CD14-positive monocyte (primary cell): ENCODE measurements at regions not wholly inside any gene's neighbourhood (a gene's known extent, or its start where the extent isn't known, plus 50 kb on each side); places are given as distances from the start of the nearest gene placed in this dataset.

Experiments used
- DNase-seq, 3 donors: peaks; one replicate each; pipeline ENCODE4 v3.0.0-alpha.2; 2011 to 2022
- H2AFZ ChIP-seq: 2 replicates; pipeline ENCODE4 v1.6.0; 2012; ENCODE audit warnings: mild to moderate bottlenecking, low read depth, low read length, inconsistent platforms; ENCODE audit not compliant: insufficient read depth, poor library complexity, severe bottlenecking
- H3K27ac ChIP-seq, 2 donors: 1 replicate in 1 of 2; 2 replicates in 1 of 2; pipeline ENCODE4 v1.5.1; 2012 to 2013; ENCODE audit warnings: low read length in 2 of 2, control low read depth in 1 of 2, inconsistent platforms in 1 of 2, low read depth in 1 of 2, mild to moderate bottlenecking in 1 of 2
- H3K27me3 ChIP-seq, 2 donors: one replicate each; pipeline versions ENCODE4 v1.6.0 to v1.6.1; 2011 to 2013; ENCODE audit warnings: low read length in 2 of 2; ENCODE audit not compliant: control insufficient read depth in 2 of 2, insufficient read depth in 2 of 2
- H3K36me3 ChIP-seq, 2 donors: replicated peaks in 1 of 2; 1 replicate in 1 of 2; 2 replicates in 1 of 2; pipeline versions ENCODE4 v1.5.1 to v1.6.1; 2012 to 2013; ENCODE audit warnings: low read length in 2 of 2, control low read depth in 1 of 2, inconsistent platforms in 1 of 2, mild to moderate bottlenecking in 1 of 2; ENCODE audit not compliant: insufficient read depth in 2 of 2, control insufficient read depth in 1 of 2
- H3K4me1 ChIP-seq, 2 donors: 1 replicate in 1 of 2; 2 replicates in 1 of 2; pipeline versions ENCODE4 v1.5.1 to v1.6.1; 2012 to 2013; ENCODE audit warnings: low read length in 2 of 2, control low read depth in 1 of 2, inconsistent platforms in 1 of 2, mild to moderate bottlenecking in 1 of 2, moderate library complexity in 1 of 2; ENCODE audit not compliant: insufficient read depth in 2 of 2, control insufficient read depth in 1 of 2
- H3K4me2 ChIP-seq: replicated peaks from 2 replicates; pipeline ENCODE3; 2012; ENCODE audit warnings: low read length, moderate library complexity, mild to moderate bottlenecking; ENCODE audit not compliant: poor library complexity, severe bottlenecking; ENCODE audit errors: extremely low read depth
- H3K4me3 ChIP-seq, 3 experiments: fragments of 200-600 bp in 1 of 3; sonication (generic) in 1 of 3; replicated peaks in 1 of 3; 1 replicate in 2 of 3; 2 replicates in 1 of 3; pipeline ENCODE4 v1.5.1; 2011 to 2013; ENCODE audit warnings: low read length in 3 of 3, mild to moderate bottlenecking in 3 of 3, control low read depth in 2 of 3, low read depth in 2 of 3, inconsistent platforms in 1 of 3, moderate library complexity in 1 of 3
- H3K79me2 ChIP-seq: 2 replicates; pipeline ENCODE4 v1.6.0; 2012; ENCODE audit warnings: mild to moderate bottlenecking, control low read depth, inconsistent platforms, low read length, moderate library complexity; ENCODE audit not compliant: insufficient read depth
- H3K9ac ChIP-seq: 2 replicates; pipeline ENCODE4 v1.6.0; 2017; ENCODE audit warnings: low read length, mild to moderate bottlenecking; ENCODE audit not compliant: insufficient read depth, poor library complexity, severe bottlenecking
- H3K9me3 ChIP-seq, 2 donors: replicated peaks in 1 of 2; 1 replicate in 1 of 2; 2 replicates in 1 of 2; pipeline versions ENCODE4 v1.5.1 to v1.6.1; 2012 to 2013; ENCODE audit warnings: low read length in 2 of 2, control low read depth in 1 of 2; ENCODE audit not compliant: control insufficient read depth in 1 of 2, insufficient read depth in 1 of 2
- H4K20me1 ChIP-seq: 2 replicates; pipeline ENCODE4 v1.6.0; 2012; ENCODE audit warnings: mild to moderate bottlenecking, low read length, control low read depth, moderate library complexity; ENCODE audit not compliant: insufficient read depth
- H3K27ac Mint-ChIP-seq, 7 donors: one replicate each; pipeline ENCODE4 v1.8.0; 2020; ENCODE audit warnings: mild to moderate bottlenecking in 7 of 7, mixed read lengths in 7 of 7, moderate library complexity in 6 of 7, inconsistent platforms in 2 of 7
- H3K27me3 Mint-ChIP-seq, 3 donors: one replicate each; pipeline ENCODE4 v1.8.0; 2021 to 2022; ENCODE audit warnings: low read depth in 3 of 3, mild to moderate bottlenecking in 3 of 3, mixed read lengths in 3 of 3, moderate library complexity in 3 of 3, inconsistent platforms in 1 of 3
- H3K36me3 Mint-ChIP-seq, 2 donors: one replicate each; pipeline ENCODE4 v1.8.0; 2020; ENCODE audit warnings: mixed read lengths in 2 of 2, inconsistent platforms in 1 of 2, mild to moderate bottlenecking in 1 of 2
- H3K4me1 Mint-ChIP-seq: one replicate; pipeline ENCODE4 v1.8.0; 2020; ENCODE audit warnings: mild to moderate bottlenecking, mixed read lengths
- H3K4me3 Mint-ChIP-seq, 2 donors: one replicate each; pipeline ENCODE4 v1.8.0; 2020; ENCODE audit warnings: mild to moderate bottlenecking in 2 of 2, mixed read lengths in 2 of 2, moderate library complexity in 1 of 2
- H3K9me3 Mint-ChIP-seq, 7 donors: one replicate each; pipeline ENCODE4 v1.8.0; 2020 to 2022; ENCODE audit warnings: mixed read lengths in 7 of 7, mild to moderate bottlenecking in 6 of 7, moderate library complexity in 6 of 7, inconsistent platforms in 2 of 7
- CTCF ChIP-seq: fragments of 200-600 bp; IDR thresholded peaks from one replicate; pipeline ENCODE4 v1.8.0; 2022; ENCODE audit warnings: antibody characterized with exemption, mild to moderate bottlenecking
- WGBS: methylation state at CpG from one replicate; pipeline ENCODE4 v1.1.5; 2013; ENCODE audit warnings: missing lambda C conversion rate; ENCODE audit not compliant: insufficient coverage; 5-methylcytosine and 5-hydroxymethylcytosine counted together
- intact Hi-C, 2 donors: fragments of 100-400 bp; cut with micrococcal nuclease; formaldehyde crosslinking; loops; one replicate each; pipeline versions ENCODE4 v1.15.0 to v1.15.1; 2023

GRCh38 chr5:161086461-161086860 lies 234.4 kb upstream of the ATP10B start:
- H3K4me3 Mint-ChIP-seq: no peak overlapping the region
- no peaks in the 10 kb centered on the region for H3K79me2 ChIP-seq
- no peak overlapping the region for H3K27ac Mint-ChIP-seq
- H3K36me3 ChIP-seq: no peaks in the 10 kb centered on the region
- no peak overlapping the region for H3K4me2 ChIP-seq
- no peak for DNase-seq
- no peaks in the 10 kb centered on the region for H4K20me1 ChIP-seq
- H3K9me3 ChIP-seq: no peaks in the 10 kb centered on the region
- WGBS: 71% methylated on average over 1 of the region's 1 CpG
- H3K27me3 ChIP-seq: no peaks in the 10 kb centered on the region
- peaks cover 0 to 3% (median 0%) of the 10 kb centered on the region in 7 donors for H3K9me3 Mint-ChIP-seq
- H3K27me3 Mint-ChIP-seq: peaks cover 0 to 2% (median 0%) of the 10 kb centered on the region in 3 donors
- intact Hi-C loops: no loop called here
- H3K9ac ChIP-seq: no peak overlapping the region
- H3K4me1 ChIP-seq: no peaks in the 10 kb centered on the region
- H2AFZ ChIP-seq: no peak overlapping the region
- H3K36me3 Mint-ChIP-seq: no peaks in the 10 kb centered on the region
- H3K27ac ChIP-seq: no peak overlapping the region
- no peak overlapping the region for H3K4me3 ChIP-seq
- H3K4me1 Mint-ChIP-seq: no peaks in the 10 kb centered on the region
- TF ChIP-seq CTCF: no peak

- TF ChIP-seq CTCF: no peak
- 80% methylated on average over 3 of the region's 5 CpGs for WGBS
- H3K27ac Mint-ChIP-seq: no peak overlapping the region
- H3K27me3 Mint-ChIP-seq: peaks cover 0 to 2% (median 2%) of the 10 kb centered on the region in 3 donors
- peaks cover 0 to 5% (median 0%) of the 10 kb centered on the region in 7 donors for H3K9me3 Mint-ChIP-seq
- H3K4me3 Mint-ChIP-seq: no peak overlapping the region
- Histone ChIP-seq H3K79me2 (no peaks in the 10 kb centered on the region), H3K4me2 (no peak overlapping the region), H3K9ac (no peak overlapping the region), H3K4me3 (no peak overlapping the region), H4K20me1 (no peaks in the 10 kb centered on the region), H3K4me1 (no peaks in the 10 kb centered on the region), H3K36me3 (no peaks in the 10 kb centered on the region), H3K27ac (no peak overlapping the region), H3K27me3 (no peaks in the 10 kb centered on the region), H3K9me3 (no peaks in the 10 kb centered on the region), H2AFZ (no peak overlapping the region)
- no peak for DNase-seq
- no peaks in the 10 kb centered on the region for H3K36me3 Mint-ChIP-seq
- intact Hi-C loops: no loop called here
- H3K4me1 Mint-ChIP-seq: no peaks in the 10 kb centered on the region
Observed at GRCh38 chr5:161085056-161085455, 233.0 kb upstream of the ATP10B start.
